PC-3 (cell line): ENCODE measurements at regions not wholly inside any gene's neighbourhood (a gene's known extent, or its start where the extent isn't known, plus 50 kb on each side); places are given as distances from the start of the nearest gene placed in this dataset.

Source experiments
- ATAC-seq: fragments of 200-7000 bp; cut with Tn5 transposase; 2 replicates; pipeline ENCODE4 v1.9.1; 2020; ENCODE audit warnings: mild to moderate bottlenecking, moderate library complexity
- BruUV-seq: library from RNA; stranded (reverse); fragments of 400-500 nt; replicated peaks from 2 replicates; lab custom pipeline; 2021; lab: Mats Ljungman, UMichigan
- CTCF ChIA-PET: fragments of 300-600 bp; sonication (Branson Sonifier 250); formaldehyde crosslinking; loops from one replicate; lab custom pipeline; 2022; ENCODE audit warnings: antibody characterized with exemption; lab: Charles Lee
- POLR2A ChIA-PET: fragments of 300-600 bp; sonication (Branson Sonifier 250); formaldehyde crosslinking; loops from one replicate; lab custom pipeline; 2022; ENCODE audit warnings: antibody characterized with exemption; ENCODE audit not compliant: unreplicated experiment; lab: Charles Lee
- DNase-seq: peaks from one replicate; pipeline ENCODE4 v3.0.0-alpha.2; 2015
- H2AFZ ChIP-seq: fragments of 300-600 bp; sonication (generic); 2 replicates; pipeline ENCODE4 v1.6.0; 2016; ENCODE audit warnings: antibody characterized with exemption, low read length
- H3F3A ChIP-seq: fragments of 300-600 bp; sonication (generic); one replicate; pipeline ENCODE4 v1.6.0; 2017; ENCODE audit warnings: antibody characterized with exemption, low read length, control low read depth, mild to moderate bottlenecking; ENCODE audit not compliant: unreplicated experiment
- H3K27ac ChIP-seq: fragments of 300-600 bp; sonication (generic); 2 replicates; pipeline ENCODE4 v1.5.1; 2016; ENCODE audit warnings: mild to moderate bottlenecking, low read length
- H3K27me3 ChIP-seq: fragments of 300-600 bp; sonication (generic); 2 replicates; pipeline ENCODE4 v1.6.1; 2016; ENCODE audit warnings: low read length, mixed read lengths
- H3K36me3 ChIP-seq: fragments of 300-600 bp; sonication (generic); 2 replicates; pipeline ENCODE4 v1.6.1; 2016; ENCODE audit warnings: low read depth, mixed run types, low read length, mixed read lengths
- H3K4me1 ChIP-seq: fragments of 300-600 bp; sonication (generic); 2 replicates; pipeline ENCODE4 v1.5.1; 2016; ENCODE audit warnings: low read length; ENCODE audit not compliant: insufficient read depth
- H3K4me2 ChIP-seq: fragments of 300-600 bp; sonication (generic); 2 replicates; pipeline ENCODE4 v1.6.0; 2016; ENCODE audit warnings: low read length
- H3K4me3 ChIP-seq: fragments of 300-600 bp; sonication (generic); 2 replicates; pipeline ENCODE4 v1.5.1; 2016; ENCODE audit warnings: mild to moderate bottlenecking, low read length, mixed read lengths
- H3K79me2 ChIP-seq: fragments of 300-600 bp; sonication (generic); 2 replicates; pipeline ENCODE4 v1.6.1; 2017; ENCODE audit warnings: low read length, mixed read lengths
- H3K9ac ChIP-seq: fragments of 300-600 bp; sonication (generic); 2 replicates; pipeline ENCODE4 v1.6.0; 2016; ENCODE audit warnings: mild to moderate bottlenecking, low read length
- H3K9me2 ChIP-seq: fragments of 300-600 bp; sonication (generic); replicated peaks from 2 replicates; pipeline ENCODE4 v1.6.1; 2016; ENCODE audit warnings: mixed run types, low read length, mixed read lengths
- H3K9me3 ChIP-seq: fragments of 300-600 bp; sonication (generic); 2 replicates; pipeline ENCODE4 v1.6.1; 2016; ENCODE audit warnings: low read length, mixed read lengths
- H4K20me1 ChIP-seq: fragments of 300-600 bp; sonication (generic); 2 replicates; pipeline ENCODE4 v1.6.1; 2016; ENCODE audit warnings: low read length, mixed read lengths
- CTCF ChIP-seq: fragments of 300-600 bp; sonication (generic); conservative IDR thresholded peaks from 2 replicates; pipeline ENCODE4 v1.5.1; 2017; ENCODE audit warnings: antibody characterized with exemption, low read depth, mild to moderate bottlenecking, low read length
- EZH2 ChIP-seq: fragments of 300-600 bp; sonication (generic); IDR thresholded peaks from one replicate; pipeline ENCODE4 v1.6.1; 2017; ENCODE audit warnings: antibody characterized with exemption, mild to moderate bottlenecking, low read length; ENCODE audit not compliant: unreplicated experiment
- EZH2phosphoT487 ChIP-seq: fragments of 300-600 bp; sonication (generic); IDR thresholded peaks from 2 replicates; pipeline ENCODE4 v1.6.1; 2018; ENCODE audit warnings: mild to moderate bottlenecking, antibody characterized with exemption, low read length, borderline replicate concordance
- intact Hi-C: fragments of 100-400 bp; cut with micrococcal nuclease; formaldehyde crosslinking; loops from 2 replicates; pipeline ENCODE4 v1.9.0; 2023

DNA sequence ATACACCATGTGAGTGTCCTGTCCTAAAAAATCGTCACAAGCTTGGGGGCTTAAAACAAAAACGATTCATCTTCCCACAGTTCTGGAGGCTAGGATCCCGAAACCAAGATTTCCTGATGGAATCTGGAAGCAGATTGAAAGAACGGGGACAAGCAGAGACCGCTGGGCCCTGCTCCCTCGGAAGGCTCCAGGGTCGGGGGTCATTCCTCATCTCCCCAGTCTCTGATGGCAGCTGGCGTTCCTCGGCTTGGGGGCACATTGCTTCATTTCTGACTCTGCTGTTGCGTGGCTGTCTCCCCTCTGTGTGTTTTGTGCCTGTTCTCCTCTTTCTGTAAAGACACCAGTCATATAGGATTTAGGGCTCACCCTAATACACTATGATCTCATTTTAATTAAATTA, 114.2 kb upstream of the TMPRSS2 start:
- Histone ChIP-seq H2AFZ (no peak overlapping the region), H3K27me3 (no peaks in the 10 kb centered on the region), H3K79me2 (no peaks in the 10 kb centered on the region), H3K4me3 (no peak overlapping the region), H3K9me3 (no peaks in the 10 kb centered on the region), H3K36me3 (no peaks in the 10 kb centered on the region), H3K9me2 (no peaks in the 10 kb centered on the region), H3K9ac (no peak overlapping the region; the same call in 1 of the 2 replicates), H3F3A (no peaks in the 10 kb centered on the region), H3K27ac (peak overlapping the region; percentile 49), H4K20me1 (no peaks in the 10 kb centered on the region), H3K4me2 (no peak overlapping the region), H3K4me1 (peaks cover 10% of the 10 kb centered on the region)
- no peak for DNase-seq
- CTCF ChIA-PET, result interaction anchor here (0.5 kb wide), 1 partner anchor 819 kb away, joined by 6 read pairs; no protein-coding TSS in a partner anchor
- BruUV-seq, result no TSS peak
- POLR2A ChIA-PET, result interaction anchor here (0.6 kb wide), 2 partner anchors 20 to 139 kb away, joined by 4 to 5 read pairs; no protein-coding TSS in a partner anchor
- TF ChIP-seq CTCF (no peak), EZH2 (no peak), EZH2phosphoT487 (no peak)
- ATAC-seq, result no peak
- intact Hi-C loops, result no loop called here

DNA sequence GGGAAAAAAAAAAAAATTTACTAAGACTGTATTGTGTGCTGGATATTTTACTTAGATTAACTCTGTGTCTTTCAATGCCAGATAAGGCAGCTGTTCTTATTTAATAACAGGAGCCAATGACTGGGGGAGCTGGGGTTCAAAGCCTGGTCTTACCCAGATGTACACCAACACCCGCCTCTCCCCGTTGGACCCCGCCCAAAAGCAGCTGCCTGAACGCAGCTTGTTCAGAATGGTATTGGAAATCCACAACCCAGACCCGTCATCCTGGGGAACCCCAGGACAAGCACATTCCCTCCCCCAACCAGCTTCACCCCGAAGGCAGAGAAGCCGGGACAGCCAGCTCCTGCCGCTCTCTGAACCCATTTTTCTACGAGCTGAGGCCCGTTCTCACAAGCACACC, 113.6 kb upstream of the TMPRSS2 start:
- DNase-seq (no peak), ATAC-seq (no peak)
- Histone ChIP-seq H3K27ac (no peak overlapping the region), H3K9me2 (no peaks in the 10 kb centered on the region), H3K4me1 (peaks cover 12% of the 10 kb centered on the region), H3K79me2 (no peaks in the 10 kb centered on the region), H3F3A (no peaks in the 10 kb centered on the region), H3K27me3 (no peaks in the 10 kb centered on the region), H2AFZ (no peak overlapping the region), H3K4me2 (no peak overlapping the region), H3K4me3 (no peak overlapping the region), H3K9me3 (no peaks in the 10 kb centered on the region), H4K20me1 (no peaks in the 10 kb centered on the region), H3K36me3 (no peaks in the 10 kb centered on the region), H3K9ac (no peak overlapping the region)
- no TSS peak for BruUV-seq
- TF ChIP-seq EZH2 (no peak), CTCF (no peak), EZH2phosphoT487 (no peak)
- POLR2A ChIA-PET, result no interaction called here
- intact Hi-C loops, result no loop called here
- CTCF ChIA-PET, result interaction anchor here (0.5 kb wide), 1 partner anchor 819 kb away, joined by 6 read pairs; no protein-coding TSS in a partner anchor

GRCh38 chr21:41620982-41621381, 113.0 kb upstream of the TMPRSS2 start:
- Histone ChIP-seq H3K27me3 (no peaks in the 10 kb centered on the region), H2AFZ (no peak overlapping the region), H3K9me3 (no peaks in the 10 kb centered on the region), H3K4me2 (no peak overlapping the region), H3K9ac (no peak overlapping the region), H4K20me1 (no peaks in the 10 kb centered on the region), H3K9me2 (no peaks in the 10 kb centered on the region), H3K79me2 (no peaks in the 10 kb centered on the region), H3K36me3 (no peaks in the 10 kb centered on the region), H3K4me1 (peaks cover 18% of the 10 kb centered on the region), H3K27ac (no peak overlapping the region), H3F3A (no peaks in the 10 kb centered on the region), H3K4me3 (no peak overlapping the region)
- TF ChIP-seq EZH2phosphoT487, result no peak
- no peak for TF ChIP-seq EZH2
- no peak for TF ChIP-seq CTCF
- DNase-seq (no peak), ATAC-seq (no peak)
- POLR2A ChIA-PET, result no interaction called here
- intact Hi-C loops, result no loop called here
- CTCF ChIA-PET, result no interaction called here
- no TSS peak for BruUV-seq
